Brain microvascular endothelial cell (primary cell): ENCODE measurements at regions not wholly inside any gene's neighbourhood (a gene's known extent, or its start where the extent isn't known, plus 50 kb on each side); places are given as distances from the start of the nearest gene placed in this dataset.

ENCODE experiments used
- DNase-seq: peaks from one replicate; pipeline ENCODE4 v3.0.0-alpha.2; 2020
- H3K27ac ChIP-seq: fragments of 250-450 bp; sonication (Bioruptor Pico); 2 replicates; pipeline ENCODE4 v1.5.1; 2020; ENCODE audit warnings: mild to moderate bottlenecking, moderate library complexity
- H3K27me3 ChIP-seq: fragments of 250-450 bp; sonication (Bioruptor Pico); replicated peaks from 2 replicates; pipeline ENCODE4 v1.5.1; 2020; ENCODE audit warnings: mild to moderate bottlenecking
- H3K36me3 ChIP-seq: fragments of 250-450 bp; sonication (Bioruptor Pico); replicated peaks from 2 replicates; pipeline ENCODE4 v1.5.1; 2020; ENCODE audit warnings: mild to moderate bottlenecking
- H3K4me3 ChIP-seq: 2 replicates; pipeline ENCODE4 v1.5.1; 2011; ENCODE audit warnings: low read depth, mild to moderate bottlenecking, control low read depth, low read length, moderate library complexity
- CTCF ChIP-seq: IDR thresholded peaks from 2 replicates; pipeline ENCODE4 v1.5.1; 2011; ENCODE audit warnings: low read depth, mild to moderate bottlenecking, moderate library complexity, low read length, control low read depth, inconsistent platforms; ENCODE audit errors: missing control alignments
- in situ Hi-C: cut with HindIII; loops from 2 replicates; pipeline ENCODE4 v1.10.0; 2017; ENCODE audit warnings: low sequenced_read_pairs, low pct_ligation_motif_present

GRCh38 chr14:49467091-49467490 is 119.1 kb downstream of the RPS29 start:
- no peak for DNase-seq
- TF ChIP-seq CTCF = no peak
- Histone ChIP-seq H3K27ac (no peak overlapping the region), H3K27me3 (no peaks in the 10 kb centered on the region), H3K4me3 (no peak overlapping the region), H3K36me3 (no peaks in the 10 kb centered on the region)
- in situ Hi-C loops = no loop called here

DNA sequence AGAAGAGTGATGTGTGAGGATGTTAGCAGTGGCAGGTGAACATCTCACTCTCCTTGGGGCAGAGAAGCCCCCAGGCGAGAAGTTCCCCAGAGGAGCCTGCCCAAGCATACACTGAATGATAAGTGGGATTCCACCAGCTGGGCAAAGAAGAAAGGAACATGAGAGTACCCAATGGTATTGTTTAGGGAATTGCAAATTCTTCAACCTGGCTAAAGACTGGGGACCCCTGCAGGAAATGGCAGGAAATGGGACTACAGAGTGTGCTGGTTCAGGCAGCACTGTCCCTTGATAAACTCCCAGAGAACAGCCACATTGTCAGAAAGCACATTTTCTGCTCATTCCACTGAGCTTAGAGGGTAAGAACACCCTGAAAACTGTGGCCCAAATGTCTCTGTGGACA is 121.3 kb downstream of the RPS29 start:
- in situ Hi-C loops = no loop called here
- DNase-seq = no peak
- Histone ChIP-seq H3K4me3 (no peak overlapping the region), H3K27ac (no peak overlapping the region), H3K36me3 (no peaks in the 10 kb centered on the region), H3K27me3 (no peaks in the 10 kb centered on the region)
- TF ChIP-seq CTCF = peak; percentile 48

DNA sequence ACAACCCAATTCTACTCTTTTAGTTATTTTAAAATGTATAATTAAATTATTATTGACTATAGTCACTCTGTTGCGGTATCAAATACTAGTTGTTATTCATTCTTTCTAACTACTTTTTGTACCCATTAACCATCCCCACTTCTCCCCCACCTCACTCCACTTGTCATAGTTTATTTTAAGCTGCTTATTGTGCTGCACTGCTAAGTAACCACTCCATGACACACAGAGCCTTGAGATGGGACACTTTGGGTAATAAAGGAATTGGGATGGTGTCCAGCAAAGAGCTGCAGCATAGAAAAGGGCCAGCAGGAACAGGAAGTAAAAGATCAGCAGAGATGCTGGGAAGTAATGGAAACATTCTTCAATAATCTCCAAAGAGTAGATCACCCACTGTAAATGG is 123.0 kb downstream of the RPS29 start:
- TF ChIP-seq CTCF = no peak
- in situ Hi-C loops = no loop called here
- no peak overlapping the region for H3K27ac ChIP-seq
- H3K4me3 ChIP-seq = no peak overlapping the region
- no peaks in the 10 kb centered on the region for H3K27me3 ChIP-seq
- DNase-seq = no peak
- no peaks in the 10 kb centered on the region for H3K36me3 ChIP-seq

GRCh38 chr14:49461529-49462401 is 124.4 kb downstream of the RPS29 start:
- TF ChIP-seq CTCF = peak; percentile 64
- Histone ChIP-seq H3K36me3 (no peaks in the 10 kb centered on the region), H3K27ac (no peak overlapping the region), H3K27me3 (no peaks in the 10 kb centered on the region), H3K4me3 (no peak overlapping the region)
- in situ Hi-C loops = no loop called here
- peak; percentile 80 for DNase-seq

DNA sequence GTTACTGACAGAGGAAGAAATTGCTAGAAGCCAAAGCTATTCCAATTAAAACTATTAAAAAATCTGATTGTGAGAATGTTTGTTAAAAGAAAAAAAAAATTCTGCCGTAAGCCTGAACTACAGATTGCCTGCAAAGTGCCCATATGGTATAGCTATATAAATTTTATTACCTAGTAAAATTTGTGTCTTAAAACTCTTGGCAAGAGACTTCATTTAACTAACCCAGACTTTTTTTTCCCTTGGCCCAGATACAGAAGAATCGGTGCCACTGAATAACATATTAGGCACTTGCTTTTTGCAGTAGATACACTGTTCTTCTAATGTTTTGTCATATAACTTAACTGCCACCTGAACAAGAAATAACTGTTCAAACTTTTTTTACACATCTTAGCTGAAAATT is 125.5 kb downstream of the RPS29 start:
- in situ Hi-C loops = no loop called here
- Histone ChIP-seq H3K27me3 (no peaks in the 10 kb centered on the region), H3K4me3 (no peak overlapping the region), H3K27ac (no peak overlapping the region), H3K36me3 (no peaks in the 10 kb centered on the region)
- no peak for DNase-seq
- no peak for TF ChIP-seq CTCF

GRCh38 chr14:49456589-49456988 is 129.6 kb downstream of the RPS29 start:
- DNase-seq = no peak
- H3K27ac ChIP-seq = no peak overlapping the region
- H3K36me3 ChIP-seq = no peaks in the 10 kb centered on the region
- TF ChIP-seq CTCF = no peak
- no peaks in the 10 kb centered on the region for H3K27me3 ChIP-seq
- no peak overlapping the region for H3K4me3 ChIP-seq
- in situ Hi-C loops = no loop called here
